Stimulated activated CD4-positive, alpha-beta T cell treated with anti-CD3 and anti-CD28 coated beads, TNF-alpha, amount 100 ng/mL, for 1 hour (primary cell): ENCODE measurements at regions not wholly inside any gene's neighbourhood (a gene's known extent, or its start where the extent isn't known, plus 50 kb on each side); places are given as distances from the start of the nearest gene placed in this dataset.
"Not testable (repeated sequence)": the region's sequence is repeated elsewhere in the genome, so short reads cannot be mapped to it uniquely, and the experiment has no call there.

ENCODE experiments used
- DNase-seq, 3 donors: peaks; one replicate each; pipeline ENCODE4 v3.0.0-alpha.2; 2020; ENCODE audit warnings: low read depth in 3 of 3, low spot score in 1 of 3

- no peak for DNase-seq
These were observed 70.2 kb upstream of the BTG3 start for GRCh38 chr21:17682924-17683323.

GRCh38 chr21:17679002-17679600, 66.4 kb upstream of the BTG3 start:
- DNase-seq = no peak

- DNase-seq = not testable (repeated sequence)
These were observed 64.2 kb upstream of the BTG3 start for GRCh38 chr21:17676930-17677329.

- no peak for DNase-seq
These were observed 61.4 kb upstream of the BTG3 start for GRCh38 chr21:17674106-17674505.

- no peak for DNase-seq
These were observed 60.7 kb upstream of the BTG3 start for GRCh38 chr21:17673261-17674020.

GRCh38 chr21:17671733-17672132, 59.0 kb upstream of the BTG3 start:
- DNase-seq = no peak

GRCh38 chr21:17668479-17669140, 55.9 kb upstream of the BTG3 start:
- DNase-seq = no peak

- DNase-seq = no peak
These were observed 54.6 kb upstream of the BTG3 start for GRCh38 chr21:17667256-17667655.
